GM18498 (cell line): ENCODE measurements at regions not wholly inside any gene's neighbourhood (a gene's known extent, or its start where the extent isn't known, plus 50 kb on each side); places are given as distances from the start of the nearest gene placed in this dataset.
"Not testable (repeated sequence)": the region's sequence is repeated elsewhere in the genome, so short reads cannot be mapped to it uniquely, and the experiment has no call there.

Experiments
- ATAC-seq: cut with Tn5 transposase; IDR thresholded peaks from one replicate; pipeline ENCODE4 v1.9.1; 2021; ENCODE audit warnings: mild to moderate bottlenecking, moderate library complexity; ENCODE audit not compliant: unreplicated experiment

DNA sequence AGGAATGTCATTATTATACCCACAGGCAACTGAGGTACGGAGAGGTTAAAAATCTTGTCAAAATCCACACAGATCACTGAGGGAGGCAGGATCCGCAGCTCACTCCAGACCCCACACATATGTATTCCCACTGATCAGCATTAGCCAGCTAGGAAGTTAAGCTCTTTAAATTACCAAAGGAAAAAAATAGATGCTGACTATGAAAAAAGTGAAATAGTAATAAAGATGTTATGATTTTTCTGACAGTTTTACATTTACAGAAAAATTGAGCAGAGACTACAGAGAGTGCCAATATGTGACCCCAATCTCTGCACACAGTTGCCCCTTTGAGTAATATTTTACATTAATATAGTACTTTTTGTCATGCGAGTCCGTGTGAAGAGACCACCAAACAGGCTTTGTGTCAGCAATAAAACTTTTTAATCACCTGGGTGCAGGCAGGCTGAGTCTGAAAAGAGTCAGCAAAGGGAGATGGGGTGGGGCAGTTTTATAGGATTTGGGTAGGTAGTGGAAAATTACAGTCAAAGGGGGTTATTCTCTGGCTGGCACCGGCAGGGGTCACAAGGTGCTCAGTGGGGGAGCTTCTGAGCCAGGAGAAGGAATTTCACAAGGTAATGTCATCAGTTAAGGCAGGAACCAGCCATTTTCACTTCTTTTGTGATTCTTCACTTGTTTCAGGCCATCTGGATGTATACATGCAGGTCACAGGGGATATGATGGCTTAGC, 61.9 kb upstream of the NAA35 start:
- ATAC-seq = not testable (repeated sequence)

DNA sequence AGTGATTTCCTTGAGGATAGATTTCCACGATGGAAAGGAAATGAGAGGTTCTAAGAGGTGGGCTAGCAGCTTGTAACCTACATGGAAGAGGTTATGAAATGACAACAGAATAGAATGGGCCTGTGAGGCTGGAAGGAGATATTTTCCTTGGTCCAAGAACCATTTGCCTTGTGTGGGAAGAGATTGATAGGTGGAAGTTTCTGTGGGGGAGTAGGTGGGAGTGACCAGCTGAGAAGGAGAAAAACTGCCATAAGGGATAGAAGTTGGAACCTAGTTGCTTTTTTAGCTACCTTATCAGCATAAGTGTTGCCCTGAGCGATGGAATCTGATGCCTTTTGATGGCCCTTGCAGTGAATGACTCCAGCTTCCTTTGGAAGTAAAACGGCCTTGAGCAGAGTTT, 60.4 kb upstream of the NAA35 start:
- not testable (repeated sequence) for ATAC-seq

DNA sequence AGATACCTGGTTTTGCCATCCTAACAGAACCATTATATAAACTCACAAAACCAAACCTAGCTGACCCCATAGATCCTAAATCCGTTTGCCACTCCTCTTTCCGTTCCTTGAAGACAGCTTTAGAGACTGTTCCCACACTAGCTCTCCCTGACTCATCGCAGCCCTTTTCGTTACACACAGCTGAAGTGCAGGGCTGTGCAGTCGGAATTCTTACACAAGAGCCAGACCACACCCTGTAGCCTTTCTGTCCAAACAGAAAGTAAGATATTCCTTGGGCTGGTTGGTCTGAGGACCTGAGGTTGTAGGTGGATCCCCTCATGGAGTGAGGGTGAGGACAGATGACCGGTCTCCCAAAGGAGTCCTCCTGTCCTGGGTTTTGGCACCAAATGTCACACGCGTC, 56.7 kb upstream of the NAA35 start:
- ATAC-seq = no peak

DNA sequence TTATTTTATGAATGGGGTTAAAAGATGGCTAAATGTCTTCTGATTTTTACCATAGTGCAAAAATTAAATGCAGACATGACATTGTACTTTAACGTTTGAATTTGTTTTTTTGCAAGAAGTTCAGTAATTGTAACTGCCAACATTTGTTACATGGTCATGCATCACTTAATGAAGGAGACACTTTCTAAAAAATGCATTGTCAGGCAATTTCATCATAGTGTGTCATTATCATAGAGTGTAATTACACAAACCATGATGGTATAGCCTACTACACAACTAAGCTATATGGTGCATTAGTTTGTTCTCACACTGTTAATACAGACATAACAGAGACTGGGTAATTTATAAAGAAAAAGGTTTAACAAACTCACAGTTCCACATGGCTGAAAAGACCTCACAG, 50.0 kb upstream of the NAA35 start:
- no peak for ATAC-seq
